Peyer's patch (tissue), 4 donors: ENCODE measurements at regions not wholly inside any gene's neighbourhood (a gene's known extent, or its start where the extent isn't known, plus 50 kb on each side); places are given as distances from the start of the nearest gene placed in this dataset.

ENCODE experiments used
- CTCF ChIP-seq, 6 experiments: fragments of 450-650 bp in 4 of 6; fragments of 200-600 bp in 2 of 6; sonication (generic) in 1 of 6; IDR thresholded peaks; one replicate each; pipeline ENCODE4 v1.5.1; 2017 to 2019; ENCODE audit warnings: antibody characterized with exemption in 6 of 6, mild to moderate bottlenecking in 3 of 6, moderate library complexity in 1 of 6
- POLR2A ChIP-seq, 2 donors: fragments of 450-650 bp; IDR thresholded peaks; one replicate each; pipeline ENCODE4 v1.5.1; 2017; ENCODE audit warnings: antibody characterized with exemption in 2 of 2, mild to moderate bottlenecking in 2 of 2, moderate library complexity in 2 of 2

- no peak for TF ChIP-seq CTCF (IDR thresholded peaks at IDR 0.05)
- no peak for TF ChIP-seq POLR2A (IDR thresholded peaks at IDR 0.05)
Observed at GRCh38 chr10:123562811-123563580, 103.2 kb upstream of the GPR26 start.
